DMS 273 (cell line): ENCODE measurements at regions not wholly inside any gene's neighbourhood (a gene's known extent, or its start where the extent isn't known, plus 50 kb on each side); places are given as distances from the start of the nearest gene placed in this dataset.

Experiments
- DNase-seq: peaks from one replicate; lab custom pipeline; 2025; ENCODE audit not compliant: unreplicated experiment; lab: John Stamatoyannopoulos, UW

GRCh38 chr13:85544756-85545155 is 254.5 kb downstream of the SLITRK6 start:
- no peak for DNase-seq

- no peak for DNase-seq
These were observed 256.1 kb downstream of the SLITRK6 start for GRCh38 chr13:85543144-85543543.

DNA sequence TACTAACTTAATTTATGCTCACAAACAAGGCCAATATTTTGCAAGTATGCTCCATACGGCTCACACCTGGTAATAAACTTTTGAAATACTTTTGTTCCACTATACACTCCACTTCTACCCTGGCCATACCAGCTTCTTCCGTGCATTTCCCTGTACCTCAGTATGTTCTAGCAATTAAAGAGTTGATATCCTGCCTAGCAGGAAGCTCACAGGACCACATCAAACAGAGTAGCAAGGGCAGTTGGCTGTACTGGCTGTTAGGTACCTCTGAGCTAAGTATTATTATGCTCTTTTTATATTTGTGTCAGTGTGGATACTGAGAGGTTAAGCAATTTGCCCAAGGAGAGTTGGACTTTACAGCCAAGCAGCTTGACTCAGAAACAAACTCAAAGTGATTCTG is 257.7 kb downstream of the SLITRK6 start:
- DNase-seq: no peak

DNA sequence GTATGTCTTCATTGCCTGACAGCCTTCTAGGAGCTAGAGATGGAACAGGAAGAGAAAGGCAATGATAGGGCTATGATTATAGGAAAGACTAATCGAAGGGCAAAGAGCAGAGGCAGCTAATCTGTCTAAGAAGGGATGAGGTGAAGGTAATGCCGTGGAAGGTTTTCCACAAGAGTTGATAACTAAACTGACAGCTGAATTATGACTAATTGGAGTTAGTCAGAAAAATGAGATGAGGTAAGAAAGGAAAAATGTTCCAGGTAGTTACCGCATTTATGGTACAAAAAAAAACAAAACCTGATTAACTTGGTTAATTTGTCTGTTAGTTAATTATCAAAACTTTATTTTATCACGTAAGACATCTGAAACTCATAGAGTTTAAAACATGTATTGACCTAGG is 260.3 kb downstream of the SLITRK6 start:
- DNase-seq: no peak

DNA sequence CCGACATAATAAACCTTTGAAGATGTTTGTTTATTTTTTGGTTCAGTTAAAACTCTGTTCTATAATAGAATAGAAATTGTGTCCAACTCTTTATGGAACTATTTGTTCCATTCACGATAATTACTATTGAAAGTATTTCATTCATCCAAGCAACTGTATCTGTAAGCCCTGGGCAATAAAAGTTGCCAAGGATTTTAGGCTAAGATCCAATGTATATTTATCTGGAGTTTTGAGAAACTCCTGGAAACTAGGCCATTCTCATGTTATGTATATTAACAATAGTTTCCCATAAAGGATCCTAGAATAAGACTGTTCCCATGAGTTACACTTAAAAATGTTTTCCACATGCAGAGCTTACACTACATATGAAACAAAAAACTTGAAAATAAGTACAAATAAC is 261.6 kb downstream of the SLITRK6 start:
- no peak for DNase-seq

DNA sequence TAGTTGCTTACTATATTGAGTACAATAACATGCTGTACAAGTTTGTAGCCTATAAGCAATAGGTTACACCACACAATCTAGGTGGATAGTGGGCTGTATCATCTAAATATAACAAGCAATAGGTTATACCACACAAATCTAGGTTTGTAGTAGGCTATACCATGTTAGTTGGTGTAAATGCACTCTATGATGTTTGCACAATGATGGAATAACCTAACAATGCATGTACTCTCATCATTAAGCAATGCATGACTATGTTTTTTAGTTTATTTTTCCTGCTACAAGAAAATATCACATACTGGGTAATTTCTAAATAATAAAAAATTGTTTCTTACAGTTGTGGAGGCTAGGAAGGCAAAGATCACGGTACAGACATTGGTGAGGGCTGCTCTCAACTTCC is 262.5 kb downstream of the SLITRK6 start:
- DNase-seq: no peak

DNA sequence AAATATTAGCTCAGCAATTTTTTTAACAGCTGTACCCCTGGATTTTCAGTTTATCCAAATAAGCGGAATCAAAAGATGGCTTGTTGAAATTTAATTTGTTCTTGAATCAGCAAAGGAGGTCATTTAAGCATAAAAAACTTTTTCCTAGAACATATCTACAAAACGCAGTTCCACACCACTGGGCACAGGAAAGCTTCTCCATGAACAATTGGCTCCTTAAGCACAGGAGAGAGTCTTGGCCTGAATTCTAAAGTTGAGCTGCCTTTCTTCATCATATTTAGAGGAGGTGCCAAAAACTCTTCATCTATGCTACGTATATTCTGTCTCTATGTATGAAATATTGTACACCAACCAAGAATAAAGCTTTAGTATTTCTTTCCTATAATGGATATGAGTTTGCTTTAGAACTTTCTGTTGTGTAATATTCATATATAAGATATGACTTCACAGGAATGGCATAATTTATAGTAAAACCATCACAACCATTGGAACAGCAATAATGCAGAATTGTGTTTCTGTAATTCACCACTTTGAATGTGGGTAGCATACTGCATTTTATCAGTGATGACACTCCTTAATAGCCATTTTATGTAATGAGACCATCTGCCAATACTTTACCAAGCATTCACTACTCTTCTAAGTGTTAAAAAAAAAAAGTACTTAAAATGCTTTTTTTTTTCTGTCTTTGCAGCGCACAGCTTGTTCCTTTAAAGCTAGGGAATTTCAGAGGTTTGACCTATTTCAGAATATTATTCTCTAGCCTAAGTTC is 263.7 kb downstream of the SLITRK6 start:
- DNase-seq: no peak

- DNase-seq: no peak
These were observed 265.3 kb downstream of the SLITRK6 start for GRCh38 chr13:85533911-85534310.

GRCh38 chr13:85529218-85529594 is 270.0 kb downstream of the SLITRK6 start:
- DNase-seq: no peak

- no peak for DNase-seq
These were observed 270.6 kb downstream of the SLITRK6 start for GRCh38 chr13:85528491-85529217.

DNA sequence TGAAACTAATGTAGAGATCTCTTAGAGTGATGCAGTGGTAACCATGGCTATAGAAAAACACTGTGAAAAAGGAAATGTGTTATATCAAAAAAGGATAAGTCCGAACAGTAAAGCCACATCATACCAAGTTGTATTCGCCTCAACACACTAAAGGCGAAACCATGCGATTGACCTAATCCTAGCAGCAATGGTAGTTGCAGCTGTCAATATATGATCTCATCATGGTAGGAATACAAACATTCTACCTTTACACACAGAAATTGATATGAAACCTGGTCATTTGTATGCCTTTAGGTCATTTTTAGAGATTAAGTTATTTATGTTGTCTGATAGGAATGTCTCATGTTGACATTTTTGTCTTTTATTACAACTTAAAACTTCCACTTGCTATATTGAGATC is 271.9 kb downstream of the SLITRK6 start:
- DNase-seq: no peak

DNA sequence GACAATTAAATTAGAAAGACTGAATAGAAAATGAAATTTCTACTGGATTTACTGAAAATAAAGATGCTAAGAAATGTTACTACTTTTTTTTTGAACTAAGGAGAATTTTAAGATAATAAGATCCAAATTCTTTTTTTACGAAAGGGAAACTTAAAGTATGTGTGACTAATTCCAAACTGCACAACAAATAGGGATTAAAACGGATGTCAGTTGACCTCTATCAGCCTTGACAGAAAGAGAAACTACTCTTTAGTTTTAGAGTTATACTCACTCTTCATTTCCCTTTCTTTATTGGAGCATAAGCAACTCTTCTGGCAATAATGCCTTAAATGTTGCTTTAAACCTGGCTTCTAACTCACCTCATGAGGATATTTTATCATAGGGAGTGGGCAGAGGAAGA is 273.8 kb downstream of the SLITRK6 start:
- DNase-seq: no peak

DNA sequence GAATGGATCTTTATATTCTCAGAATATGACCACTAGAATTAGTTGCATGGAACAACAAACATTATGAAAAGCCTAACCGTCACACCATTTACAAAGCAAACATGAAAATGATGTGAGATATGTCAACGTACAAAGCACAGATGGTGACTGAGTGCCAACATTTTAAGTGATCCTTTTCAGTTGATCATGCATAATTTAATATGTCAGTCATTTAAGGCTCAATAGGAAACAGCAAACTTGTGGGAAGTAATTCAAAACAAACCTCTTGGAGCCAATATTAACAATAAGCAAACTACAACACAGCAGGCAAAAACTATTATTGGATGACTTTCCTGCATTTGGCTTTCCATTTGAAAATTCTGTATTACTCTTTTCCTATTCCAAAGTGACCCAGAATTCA is 277.6 kb downstream of the SLITRK6 start:
- DNase-seq: no peak

DNA sequence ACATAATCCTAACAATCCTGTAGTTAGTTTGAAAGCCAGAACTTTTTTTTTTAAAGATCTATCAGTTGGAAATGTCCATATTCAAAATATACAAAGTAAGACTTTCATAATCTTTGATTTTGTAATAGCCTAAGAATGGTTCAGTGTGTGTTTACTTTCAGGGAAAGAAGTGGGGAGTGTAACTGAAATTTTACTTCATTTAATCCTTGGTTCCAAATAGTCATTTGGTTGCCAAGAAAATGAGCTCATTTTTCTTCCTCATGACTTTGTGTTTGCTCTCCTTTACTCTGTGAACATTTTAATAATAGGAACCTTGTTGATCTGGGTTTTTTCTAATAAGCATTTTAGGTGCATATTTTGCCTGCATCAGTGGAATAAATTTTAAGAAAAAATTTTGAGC is 278.8 kb downstream of the SLITRK6 start:
- no peak for DNase-seq

- DNase-seq: no peak
These were observed 279.9 kb downstream of the SLITRK6 start for GRCh38 chr13:85519363-85519762.

DNA sequence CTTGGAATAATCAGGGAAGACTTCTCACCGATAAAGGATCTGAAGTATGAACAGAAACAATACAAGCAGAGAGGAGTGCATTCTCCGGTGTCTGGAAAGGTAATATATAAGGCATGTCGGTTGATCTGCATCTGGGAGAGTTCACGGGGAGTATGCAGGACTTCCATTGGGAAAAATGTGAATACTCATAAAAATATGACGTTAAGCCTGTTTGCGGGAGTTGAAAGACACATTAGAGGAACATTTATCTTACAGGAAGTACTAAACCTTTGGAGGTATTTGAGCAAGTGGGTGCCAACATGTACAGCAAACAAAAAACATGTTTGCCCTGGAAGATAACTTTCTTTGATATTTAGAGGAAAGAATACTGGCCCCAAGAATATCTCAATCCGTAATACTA is 286.8 kb downstream of the SLITRK6 start:
- no peak for DNase-seq

DNA sequence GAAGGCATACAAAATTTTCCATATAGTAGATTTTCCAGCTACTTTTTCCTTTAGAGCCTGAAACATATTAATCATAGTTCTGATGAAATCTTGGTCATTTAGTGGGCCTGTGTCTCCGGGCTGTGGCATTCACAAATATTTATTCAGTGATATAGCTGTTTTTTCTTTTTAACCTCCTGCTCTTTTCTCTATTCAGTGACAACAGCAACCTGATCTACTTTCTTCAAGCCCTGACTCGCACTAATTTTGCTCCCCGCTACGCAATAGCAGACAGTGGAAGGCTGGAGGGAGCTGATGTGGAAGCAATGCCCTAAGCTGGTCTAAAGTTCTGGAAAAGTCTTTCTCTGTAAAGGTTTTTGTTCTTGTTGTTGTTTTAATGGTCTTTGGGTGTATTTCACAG is 289.7 kb downstream of the SLITRK6 start:
- no peak for DNase-seq

GRCh38 chr13:85508683-85509329 is 290.4 kb downstream of the SLITRK6 start:
- DNase-seq: peak; percentile 0

- DNase-seq: no peak
These were observed 295.4 kb downstream of the SLITRK6 start for GRCh38 chr13:85503797-85504196.

GRCh38 chr13:85501616-85502015 is 297.6 kb downstream of the SLITRK6 start:
- no peak for DNase-seq

DNA sequence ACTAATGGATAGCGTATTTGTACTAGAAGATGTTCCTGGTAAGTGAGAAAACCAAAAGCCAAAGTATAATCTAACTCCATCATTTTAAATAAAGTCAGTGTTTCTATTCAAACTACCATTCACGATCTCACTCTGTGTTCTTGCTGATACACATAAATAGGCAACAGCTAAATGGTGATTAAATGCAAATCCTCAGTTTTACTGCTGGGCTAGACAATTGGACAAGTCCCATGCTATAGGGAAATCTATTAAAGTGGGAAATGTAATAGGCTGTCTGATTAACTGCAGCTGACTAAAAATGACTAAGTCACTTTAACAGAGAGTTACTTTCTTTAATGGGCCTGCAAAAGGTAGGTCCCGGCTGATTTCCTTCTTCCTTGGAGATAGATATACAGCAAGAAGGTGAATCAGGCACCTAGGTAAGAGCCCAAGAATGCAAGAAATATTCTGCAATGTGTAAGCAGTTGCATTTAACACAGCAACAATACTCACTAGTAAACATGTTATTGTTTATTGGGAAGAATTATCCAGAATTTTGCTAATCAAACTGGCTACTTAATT is 298.4 kb downstream of the SLITRK6 start:
- DNase-seq: no peak

DNA sequence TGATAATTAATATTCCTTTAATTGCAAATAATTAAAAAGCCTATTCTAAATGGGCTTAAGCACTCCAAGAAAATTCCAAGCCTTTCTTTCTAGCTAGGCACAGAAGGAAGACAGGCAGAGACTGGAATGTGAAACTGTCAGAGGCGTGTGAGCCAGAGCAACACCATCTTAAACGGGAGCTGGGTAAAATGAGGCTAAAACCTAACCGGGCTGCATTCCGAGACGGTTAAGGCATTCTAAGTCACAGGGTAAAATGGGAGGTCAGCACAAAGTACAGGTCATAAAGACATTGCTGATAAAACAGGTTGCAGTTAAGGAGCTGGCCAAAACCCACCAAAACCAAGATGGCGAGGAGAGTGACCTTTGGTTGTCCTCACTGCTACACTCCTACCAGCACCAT is 300.4 kb downstream of the SLITRK6 start:
- no peak for DNase-seq
